ENCODE measurements at regions not wholly inside any gene's neighbourhood (a gene's known extent, or its start where the extent isn't known, plus 50 kb on each side); places are given as distances from the start of the nearest gene placed in this dataset.

- Histone ChIP-seq H3K4me2 (ENCODE audit: low read depth, low read length) (no peak overlapping the region), H3K4me1 (ENCODE audit: insufficient read depth, low read length) (no peaks in the 10 kb centered on the region), H3K79me2 (ENCODE audit: insufficient read depth, low read length) (no peaks in the 10 kb centered on the region), H3K4me3 (replicated peaks in 1 of 3; ENCODE audit: insufficient read depth in 1 of 3, low read depth in 2 of 3, low read length in 3 of 3) (no peak overlapping the region), H3K36me3 (replicated peaks in 1 of 2; ENCODE audit: control insufficient read depth in 1 of 2, insufficient read depth in 2 of 2, low read length in 2 of 2) (no peaks in the 10 kb centered on the region), H2AFZ (ENCODE audit: low read length) (no peak overlapping the region), H3K27me3 (ENCODE audit: control insufficient read depth in 1 of 2, insufficient read depth in 2 of 2, low read length in 2 of 2) (no peaks in the 10 kb centered on the region), H3K9me3 (ENCODE audit: low read length) (no peaks in the 10 kb centered on the region), H3K27ac (ENCODE audit: extremely low read length, insufficient read depth, low read length) (no peak overlapping the region), H4K20me1 (ENCODE audit: insufficient read depth, low read length) (no peaks in the 10 kb centered on the region), H3K9ac (ENCODE audit: insufficient read depth, low read depth, low read length) (no peak overlapping the region)
- 6% methylated on average over 6 of the region's 6 CpGs for WGBS (ENCODE audit: low lambda C conversion rate)
- FAIRE-seq = no peak
- no peak for ATAC-seq
- ChIA-PET CTCF (ENCODE audit: low intra/inter-chr PET ratio, low total read pairs) (no interaction called here), POLR2A (no interaction called here)
- no peak for TF ChIP-seq NAIF1 (CRISPR knock-in tag; IDR thresholded peaks at IDR 0.05; ENCODE audit: borderline replicate concordance)
- no peak for TF ChIP-seq EP300 (IDR thresholded peaks at IDR 0.05; ENCODE audit: low read depth in 2 of 2, low read length in 2 of 2)
- no peak for TF ChIP-seq EP300 (CRISPR knock-in tag; IDR thresholded peaks at IDR 0.05; ENCODE audit: borderline replicate concordance)
- TF ChIP-seq ZFP37 (CRISPR knock-in tag; IDR thresholded peaks at IDR 0.05; ENCODE audit: borderline replicate concordance) = no peak
- TF ChIP-seq NBN (conservative IDR thresholded peaks at IDR 0.05) = no peak
- TF ChIP-seq ZNF616 (CRISPR knock-in tag; IDR thresholded peaks at IDR 0.05; ENCODE audit: low read depth) = no peak
- no peak for TF ChIP-seq BCL3 (CRISPR knock-in tag; IDR thresholded peaks at IDR 0.05)
- TF ChIP-seq MATR3 (CRISPR knock-in tag; IDR thresholded peaks at IDR 0.05) = no peak
- TF ChIP-seq ARID5B (CRISPR knock-in tag; IDR thresholded peaks at IDR 0.05) = no peak
- no peak for TF ChIP-seq ISX (CRISPR knock-in tag; conservative IDR thresholded peaks at IDR 0.05)
- TF ChIP-seq MXD1 (CRISPR knock-in tag; IDR thresholded peaks at IDR 0.05) = no peak
- no peak for TF ChIP-seq HDAC1 (CRISPR knock-in tag; IDR thresholded peaks at IDR 0.05)
- TF ChIP-seq RFX1 (IDR thresholded peaks at IDR 0.05) = no peak
- TF ChIP-seq FLYWCH1 (CRISPR knock-in tag; IDR thresholded peaks at IDR 0.05) = no peak
- TF ChIP-seq RELA (CRISPR knock-in tag; IDR thresholded peaks at IDR 0.05) = no peak
- TF ChIP-seq RCOR2 (CRISPR knock-in tag; IDR thresholded peaks at IDR 0.05) = no peak
- TF ChIP-seq ZNF564 (CRISPR knock-in tag; IDR thresholded peaks at IDR 0.05) = no peak
- TF ChIP-seq NPAS2 (CRISPR knock-in tag; IDR thresholded peaks at IDR 0.05; ENCODE audit: borderline replicate concordance) = no peak
- TF ChIP-seq ZNF891 (CRISPR knock-in tag; IDR thresholded peaks at IDR 0.05) = no peak
- no peak for TF ChIP-seq ISL2 (CRISPR knock-in tag; IDR thresholded peaks at IDR 0.05)
- BruUV-seq (replicated peaks) = no TSS peak
- in situ Hi-C loops (cut with HindIII; ENCODE audit: extremely low pct_ligation_motif_present, low pct_unique_long_range_greater_than_20kb) = no loop called here
- intact Hi-C loops (cut with micrococcal nuclease; ENCODE audit: unreplicated experiment) = no loop called here
- DNase-seq (ENCODE audit: low spot score) = no peak
These were observed 535.1 kb downstream of the MATN1 start for GRCh38 chr1:30188329-30188728.
